Ascending aorta (tissue), 2 donors: ENCODE measurements at regions not wholly inside any gene's neighbourhood (a gene's known extent, or its start where the extent isn't known, plus 50 kb on each side); places are given as distances from the start of the nearest gene placed in this dataset.

Experiments used
- DNase-seq, 2 donors: peaks; one replicate each; pipeline ENCODE4 v3.0.0-alpha.2; 2019; ENCODE audit warnings: low spot score in 2 of 2
- H3K27ac ChIP-seq, 2 donors: fragments of 200-600 bp; sonication (generic); one replicate each; pipeline ENCODE4 v1.5.1; 2016 to 2017; ENCODE audit warnings: mild to moderate bottlenecking in 1 of 2
- H3K27me3 ChIP-seq: fragments of 200-600 bp; sonication (generic); one replicate; pipeline ENCODE4 v1.5.1; 2017
- H3K36me3 ChIP-seq, 2 donors: fragments of 200-600 bp; sonication (generic); one replicate each; pipeline ENCODE4 v1.5.1; 2016
- H3K4me1 ChIP-seq, 2 donors: fragments of 200-600 bp; sonication (generic); one replicate each; pipeline ENCODE4 v1.5.1; 2016 to 2017; ENCODE audit warnings: mild to moderate bottlenecking in 1 of 2
- H3K4me3 ChIP-seq, 2 donors: fragments of 200-600 bp; sonication (generic); one replicate each; pipeline ENCODE4 v1.5.1; 2016 to 2017; ENCODE audit warnings: mild to moderate bottlenecking in 1 of 2
- H3K9me3 ChIP-seq, 2 donors: fragments of 200-600 bp; sonication (generic); one replicate each; pipeline ENCODE4 v1.5.1; 2016
- intact Hi-C: fragments of 100-400 bp; cut with DNase I; formaldehyde crosslinking; loops from one replicate; pipeline ENCODE4 v1.15.1; 2023
- TF ChIP-seq, protein P1 (sequence below), 3 experiments: fragments of 200-600 bp in 2 of 3; fragments of 450-650 bp in 1 of 3; sonication (generic) in 2 of 3; IDR thresholded peaks; one replicate each; pipeline ENCODE4 v1.5.1; 2016 to 2019; ENCODE audit warnings: antibody characterized with exemption in 3 of 3, mild to moderate bottlenecking in 1 of 3, moderate library complexity in 1 of 3

DNA sequence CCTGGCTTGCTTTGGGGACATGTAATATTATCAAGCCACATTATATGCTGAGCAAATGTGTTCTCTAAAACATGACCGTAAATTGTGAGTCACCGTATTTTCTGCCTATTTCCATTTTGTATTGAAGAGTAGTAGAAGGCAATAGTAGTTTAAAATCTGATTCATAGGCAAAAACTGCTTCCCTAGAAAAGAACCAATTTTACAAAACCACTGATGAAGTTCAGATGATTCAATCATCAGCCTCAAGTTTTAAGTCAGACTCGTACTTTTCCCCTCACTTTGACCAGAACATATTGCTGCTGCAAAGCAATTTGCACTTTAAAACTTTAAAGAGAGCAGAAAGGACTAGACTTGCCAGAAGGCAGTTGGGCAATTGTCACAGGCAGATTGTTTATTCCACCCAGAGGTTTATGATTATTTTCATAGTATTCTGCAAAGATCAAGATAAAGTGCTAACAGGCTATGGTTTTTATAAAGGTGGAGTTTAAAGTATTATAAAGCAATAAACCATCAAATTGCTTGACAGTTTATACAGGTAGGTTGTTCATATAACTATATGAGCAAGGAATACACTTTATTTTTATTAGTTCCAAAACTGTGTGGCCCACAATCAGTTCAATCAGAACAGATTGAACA, 168.2 kb downstream of the ETV1 start:
- H3K27ac ChIP-seq, result no peak overlapping the region
- no peaks in the 10 kb centered on the region for H3K36me3 ChIP-seq
- no peaks in the 10 kb centered on the region for H3K4me1 ChIP-seq
- intact Hi-C loops, result no loop called here
- no peak for DNase-seq
- H3K27me3 ChIP-seq, result no peaks in the 10 kb centered on the region
- peaks cover 0 to 3% of the 10 kb centered on the region in 2 donors for H3K9me3 ChIP-seq
- TF ChIP-seq, protein P1, sequence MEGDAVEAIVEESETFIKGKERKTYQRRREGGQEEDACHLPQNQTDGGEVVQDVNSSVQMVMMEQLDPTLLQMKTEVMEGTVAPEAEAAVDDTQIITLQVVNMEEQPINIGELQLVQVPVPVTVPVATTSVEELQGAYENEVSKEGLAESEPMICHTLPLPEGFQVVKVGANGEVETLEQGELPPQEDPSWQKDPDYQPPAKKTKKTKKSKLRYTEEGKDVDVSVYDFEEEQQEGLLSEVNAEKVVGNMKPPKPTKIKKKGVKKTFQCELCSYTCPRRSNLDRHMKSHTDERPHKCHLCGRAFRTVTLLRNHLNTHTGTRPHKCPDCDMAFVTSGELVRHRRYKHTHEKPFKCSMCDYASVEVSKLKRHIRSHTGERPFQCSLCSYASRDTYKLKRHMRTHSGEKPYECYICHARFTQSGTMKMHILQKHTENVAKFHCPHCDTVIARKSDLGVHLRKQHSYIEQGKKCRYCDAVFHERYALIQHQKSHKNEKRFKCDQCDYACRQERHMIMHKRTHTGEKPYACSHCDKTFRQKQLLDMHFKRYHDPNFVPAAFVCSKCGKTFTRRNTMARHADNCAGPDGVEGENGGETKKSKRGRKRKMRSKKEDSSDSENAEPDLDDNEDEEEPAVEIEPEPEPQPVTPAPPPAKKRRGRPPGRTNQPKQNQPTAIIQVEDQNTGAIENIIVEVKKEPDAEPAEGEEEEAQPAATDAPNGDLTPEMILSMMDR (IDR thresholded peaks at IDR 0.05), result no peak
- no peak overlapping the region for H3K4me3 ChIP-seq

DNA sequence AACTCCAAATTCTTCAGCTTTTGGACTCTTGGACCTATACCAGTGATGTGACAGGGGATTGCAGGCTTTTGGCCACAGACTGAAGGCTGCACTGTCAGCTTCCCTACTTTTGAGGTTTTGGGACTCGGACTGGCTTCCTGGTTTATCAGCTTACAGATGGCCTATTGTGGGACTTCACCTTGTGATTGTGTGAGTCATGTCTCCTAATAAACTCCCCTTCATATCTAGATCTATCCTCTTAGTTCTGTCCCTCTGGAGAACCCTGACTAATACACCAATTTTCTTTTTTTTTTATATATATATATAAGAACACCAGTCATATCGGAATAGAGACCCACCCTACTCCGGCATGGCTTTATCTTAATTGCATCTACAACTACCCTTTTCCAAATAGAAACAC, 166.8 kb downstream of the ETV1 start:
- TF ChIP-seq, protein P1 (IDR thresholded peaks at IDR 0.05), result no peak
- intact Hi-C loops, result no loop called here
- H3K4me1 ChIP-seq, result no peaks in the 10 kb centered on the region
- no peaks in the 10 kb centered on the region for H3K27me3 ChIP-seq
- no peaks in the 10 kb centered on the region for H3K9me3 ChIP-seq
- no peak overlapping the region for H3K27ac ChIP-seq
- H3K4me3 ChIP-seq, result no peak overlapping the region
- no peaks in the 10 kb centered on the region for H3K36me3 ChIP-seq
- DNase-seq, result no peak

DNA sequence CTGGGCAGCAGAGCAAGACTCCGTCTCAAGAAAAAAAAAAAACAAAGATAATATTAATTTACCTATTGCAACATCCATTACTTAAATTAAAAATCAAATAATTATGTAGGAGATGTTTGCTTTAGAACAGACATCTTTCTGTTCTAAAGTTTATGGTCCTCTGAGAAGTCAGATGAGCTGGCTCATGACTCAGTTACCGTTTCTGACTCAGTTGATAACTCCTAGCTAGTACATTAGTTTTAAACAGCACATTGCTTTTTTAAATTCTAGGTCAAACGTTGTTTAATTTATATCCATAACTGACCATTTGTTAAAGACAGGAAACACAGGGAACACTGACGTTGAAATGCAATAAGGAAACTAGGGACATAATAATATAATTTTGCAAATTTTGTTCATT, 162.7 kb downstream of the ETV1 start:
- intact Hi-C loops, result no loop called here
- Histone ChIP-seq H3K4me1 (no peaks in the 10 kb centered on the region), H3K9me3 (no peaks in the 10 kb centered on the region), H3K27ac (no peak overlapping the region), H3K4me3 (no peak overlapping the region), H3K27me3 (no peaks in the 10 kb centered on the region), H3K36me3 (no peaks in the 10 kb centered on the region)
- TF ChIP-seq, protein P1 (IDR thresholded peaks at IDR 0.05), result no peak
- no peak for DNase-seq

DNA sequence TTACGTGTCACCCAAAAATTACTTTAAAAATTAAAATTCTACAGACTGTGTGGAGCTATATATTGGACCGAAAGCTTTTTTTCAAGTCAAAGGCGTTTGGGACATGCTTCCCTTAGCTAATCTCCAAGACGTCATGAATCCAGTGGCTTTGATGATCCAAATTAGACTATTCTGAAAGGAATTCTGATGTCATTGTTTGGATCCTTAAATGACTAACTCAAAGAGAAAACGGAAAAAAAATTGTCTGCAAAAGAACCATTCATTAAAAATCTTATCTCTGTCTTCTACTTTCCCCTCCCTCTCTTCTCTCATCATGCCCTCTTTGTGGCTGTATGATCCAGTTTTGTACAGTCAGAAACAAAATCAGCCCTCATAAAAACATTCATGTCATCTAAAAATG, 161.8 kb downstream of the ETV1 start:
- DNase-seq, result no peak
- no peaks in the 10 kb centered on the region for H3K27me3 ChIP-seq
- no peaks in the 10 kb centered on the region for H3K36me3 ChIP-seq
- intact Hi-C loops, result no loop called here
- no peaks in the 10 kb centered on the region for H3K9me3 ChIP-seq
- H3K27ac ChIP-seq, result no peak overlapping the region
- TF ChIP-seq, protein P1 (IDR thresholded peaks at IDR 0.05), result no peak
- no peak overlapping the region for H3K4me3 ChIP-seq
- no peaks in the 10 kb centered on the region for H3K4me1 ChIP-seq

DNA sequence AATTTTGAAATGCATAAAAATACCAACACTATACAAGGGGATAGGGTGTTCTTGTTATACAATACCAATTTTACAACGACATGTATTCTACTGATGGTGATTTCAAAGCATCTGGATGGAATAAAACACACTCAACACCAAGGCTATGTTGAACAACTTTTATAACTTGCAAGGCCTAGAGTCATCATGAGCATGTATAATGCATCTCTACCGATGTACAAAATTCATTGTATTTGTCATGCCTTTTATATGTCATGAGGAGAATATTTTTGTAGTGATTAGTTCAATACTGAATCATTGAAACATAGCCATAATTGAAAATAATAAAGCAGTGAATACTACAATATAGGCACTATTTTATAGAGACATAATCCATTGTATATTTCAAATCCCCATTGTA, 160.2 kb downstream of the ETV1 start:
- Histone ChIP-seq H3K4me3 (no peak overlapping the region), H3K27me3 (no peaks in the 10 kb centered on the region), H3K36me3 (no peaks in the 10 kb centered on the region), H3K27ac (no peak overlapping the region), H3K4me1 (no peaks in the 10 kb centered on the region), H3K9me3 (no peaks in the 10 kb centered on the region)
- no peak for DNase-seq
- intact Hi-C loops, result no loop called here
- TF ChIP-seq, protein P1 (IDR thresholded peaks at IDR 0.05), result no peak
